Lung (tissue), 11 donors: ENCODE measurements at regions not wholly inside any gene's neighbourhood (a gene's known extent, or its start where the extent isn't known, plus 50 kb on each side); places are given as distances from the start of the nearest gene placed in this dataset.

ENCODE experiments used
- ATAC-seq: fragments of 200-7000 bp; cut with Tn5 transposase; one replicate; pipeline ENCODE4 v1.9.1; 2020; ENCODE audit warnings: moderate number of reproducible peaks; ENCODE audit not compliant: insufficient read depth, low FRiP score
- DNase-seq, 3 donors: peaks; one replicate each; pipeline ENCODE4 v3.0.0-alpha.2; 2013 to 2017
- H3K27ac ChIP-seq, 2 donors: one replicate each; pipeline ENCODE4 v1.5.1; 2013; ENCODE audit warnings: mild to moderate bottlenecking in 2 of 2, moderate library complexity in 2 of 2, control low read depth in 1 of 2, inconsistent platforms in 1 of 2, low read depth in 1 of 2, low read length in 1 of 2
- H3K27me3 ChIP-seq, 3 donors: one replicate each; pipeline ENCODE4 v1.5.1; 2013; ENCODE audit warnings: low read length in 2 of 3; ENCODE audit not compliant: control insufficient read depth in 3 of 3, insufficient read depth in 3 of 3
- H3K36me3 ChIP-seq, 4 donors: one replicate each; pipeline ENCODE4 v1.5.1; 2013; ENCODE audit warnings: low read length in 4 of 4, mild to moderate bottlenecking in 1 of 4, moderate library complexity in 1 of 4; ENCODE audit not compliant: control insufficient read depth in 4 of 4, insufficient read depth in 4 of 4
- H3K4me1 ChIP-seq, 5 donors: one replicate each; pipeline ENCODE4 v1.5.1; 2013; ENCODE audit warnings: low read length in 5 of 5, mild to moderate bottlenecking in 2 of 5, moderate library complexity in 1 of 5; ENCODE audit not compliant: control insufficient read depth in 5 of 5, insufficient read depth in 5 of 5
- H3K4me3 ChIP-seq: one replicate; pipeline ENCODE4 v1.5.1; 2013; ENCODE audit warnings: mild to moderate bottlenecking, control low read depth, moderate library complexity
- H3K9ac ChIP-seq, 2 donors: one replicate each; pipeline ENCODE4 v1.5.1; 2013; ENCODE audit warnings: low read length in 2 of 2, control low read depth in 1 of 2; ENCODE audit not compliant: insufficient read depth in 1 of 2
- H3K9me3 ChIP-seq, 4 donors: one replicate each; pipeline ENCODE4 v1.5.1; 2013; ENCODE audit warnings: low read length in 3 of 4, mild to moderate bottlenecking in 1 of 4, moderate library complexity in 1 of 4; ENCODE audit not compliant: control insufficient read depth in 4 of 4, insufficient read depth in 3 of 4
- WGBS, 2 donors: extraction: QIAGEN DNeasy Blood & Tissue Kit; methylation state at CpG; one replicate each; pipeline ENCODE4 v1.1.7; 2013; 5-methylcytosine and 5-hydroxymethylcytosine counted together
- TF ChIP-seq, protein P1 (sequence below): IDR thresholded peaks from 2 replicates; pipeline ENCODE4 v1.5.1; 2012; ENCODE audit warnings: mild to moderate bottlenecking; ENCODE audit errors: control extremely low read depth, extremely low read depth
- donor health status: control.
- donor health status: control.
- donor health status: Bipolar disorder and iron deficiency.
- donor health status: healthy.
- donor health status: DM: yes; HTN: yes; CAD: no.

GRCh38 chr7:106767498-106768323 is 97.4 kb upstream of the PIK3CG start:
- Histone ChIP-seq H3K4me1 (peaks cover 0 to 1% (median 0%) of the 10 kb centered on the region in 5 donors), H3K27me3 (no peaks in the 10 kb centered on the region), H3K4me3 (no peak overlapping the region), H3K9ac (no peak overlapping the region), H3K36me3 (no peaks in the 10 kb centered on the region), H3K9me3 (no peaks in the 10 kb centered on the region), H3K27ac (no peak overlapping the region)
- DNase-seq (peak in 2 of 3 donors; percentile 19 to 40), ATAC-seq (no peak)
- TF ChIP-seq, protein P1, sequence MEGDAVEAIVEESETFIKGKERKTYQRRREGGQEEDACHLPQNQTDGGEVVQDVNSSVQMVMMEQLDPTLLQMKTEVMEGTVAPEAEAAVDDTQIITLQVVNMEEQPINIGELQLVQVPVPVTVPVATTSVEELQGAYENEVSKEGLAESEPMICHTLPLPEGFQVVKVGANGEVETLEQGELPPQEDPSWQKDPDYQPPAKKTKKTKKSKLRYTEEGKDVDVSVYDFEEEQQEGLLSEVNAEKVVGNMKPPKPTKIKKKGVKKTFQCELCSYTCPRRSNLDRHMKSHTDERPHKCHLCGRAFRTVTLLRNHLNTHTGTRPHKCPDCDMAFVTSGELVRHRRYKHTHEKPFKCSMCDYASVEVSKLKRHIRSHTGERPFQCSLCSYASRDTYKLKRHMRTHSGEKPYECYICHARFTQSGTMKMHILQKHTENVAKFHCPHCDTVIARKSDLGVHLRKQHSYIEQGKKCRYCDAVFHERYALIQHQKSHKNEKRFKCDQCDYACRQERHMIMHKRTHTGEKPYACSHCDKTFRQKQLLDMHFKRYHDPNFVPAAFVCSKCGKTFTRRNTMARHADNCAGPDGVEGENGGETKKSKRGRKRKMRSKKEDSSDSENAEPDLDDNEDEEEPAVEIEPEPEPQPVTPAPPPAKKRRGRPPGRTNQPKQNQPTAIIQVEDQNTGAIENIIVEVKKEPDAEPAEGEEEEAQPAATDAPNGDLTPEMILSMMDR, result no peak
- WGBS, 2 donors, result 59 to 67% methylated on average over 8 of the region's 8 CpGs

DNA sequence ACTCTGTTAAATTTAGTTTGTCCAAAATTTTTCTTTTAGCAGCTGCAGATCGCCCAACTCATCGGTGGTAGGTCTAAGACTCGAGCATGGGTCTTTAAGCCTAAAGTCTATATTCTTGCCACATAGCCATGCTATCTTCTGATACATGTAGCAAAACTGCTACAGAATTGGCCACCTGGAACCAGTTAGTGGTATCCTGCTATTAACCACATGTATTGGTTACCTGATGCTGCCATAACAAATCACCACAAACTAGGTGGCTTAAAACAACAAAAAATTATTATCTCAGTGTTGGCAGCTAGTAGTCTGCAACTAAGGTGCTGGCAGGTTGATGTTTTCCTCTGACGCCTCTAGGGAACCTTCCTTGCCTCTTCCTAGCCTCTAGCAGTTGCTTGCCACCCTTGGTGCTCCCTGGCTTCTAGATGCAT is 96.7 kb upstream of the PIK3CG start:
- WGBS, 2 donors, result 73 to 79% methylated on average over 4 of the region's 4 CpGs
- Histone ChIP-seq H3K27ac (no peak overlapping the region), H3K9me3 (no peaks in the 10 kb centered on the region), H3K9ac (no peak overlapping the region), H3K36me3 (no peaks in the 10 kb centered on the region), H3K27me3 (no peaks in the 10 kb centered on the region), H3K4me1 (peaks cover 0 to 1% (median 0%) of the 10 kb centered on the region in 5 donors), H3K4me3 (no peak overlapping the region)
- peak; percentile 31 for ATAC-seq
- TF ChIP-seq, protein P1, result no peak
- DNase-seq, result no peak

DNA sequence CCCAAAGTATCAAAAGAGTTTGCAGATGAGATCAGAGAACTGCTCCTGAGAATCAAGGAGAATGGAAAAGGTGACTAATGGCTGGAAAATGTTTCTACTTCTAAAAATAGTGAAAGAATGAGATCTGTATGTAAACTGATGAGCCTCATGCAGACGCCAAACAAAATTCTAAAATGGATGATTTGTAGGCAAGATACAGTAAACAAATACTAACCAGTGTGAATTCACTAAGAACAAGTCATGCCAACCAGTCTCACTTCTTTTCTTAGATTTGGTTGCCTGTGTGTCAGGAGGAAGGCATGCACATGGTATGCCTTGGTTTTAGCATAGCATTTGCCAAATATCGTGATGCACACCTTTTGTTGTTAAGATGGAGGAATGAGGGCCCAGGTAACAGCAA is 94.9 kb upstream of the PIK3CG start:
- Histone ChIP-seq H3K4me1 (peaks cover 0 to 3% (median 0%) of the 10 kb centered on the region in 5 donors), H3K9me3 (no peaks in the 10 kb centered on the region), H3K4me3 (no peak overlapping the region), H3K27me3 (no peaks in the 10 kb centered on the region), H3K27ac (no peak overlapping the region), H3K9ac (no peak overlapping the region), H3K36me3 (no peaks in the 10 kb centered on the region)
- WGBS, 2 donors, result 73 to 85% methylated on average over 2 of the region's 2 CpGs
- no peak for ATAC-seq
- TF ChIP-seq, protein P1, result no peak
- DNase-seq, result no peak
